Psoas muscle (tissue), 7 donors: ENCODE measurements at regions not wholly inside any gene's neighbourhood (a gene's known extent, or its start where the extent isn't known, plus 50 kb on each side); places are given as distances from the start of the nearest gene placed in this dataset.
"Not testable (repeated sequence)": the region's sequence is repeated elsewhere in the genome, so short reads cannot be mapped to it uniquely, and the experiment has no call there.

ENCODE experiments used
- ATAC-seq, 4 donors: fragments of 200-7000 bp; cut with Tn5 transposase; one replicate each; pipeline ENCODE4 v1.9.1; 2020; ENCODE audit warnings: moderate library complexity in 3 of 4, mild to moderate bottlenecking in 2 of 4
- DNase-seq, 2 donors: peaks; one replicate each; pipeline ENCODE4 v3.0.0-alpha.2; 2020
- H3K27ac ChIP-seq: fragments of 200-600 bp; one replicate; pipeline ENCODE4 v1.8.0; 2022
- H3K27me3 ChIP-seq, 3 donors: fragments of 200-600 bp in 1 of 3; one replicate each; pipeline versions ENCODE4 v1.6.1 to v1.8.0; 2013 to 2022; ENCODE audit warnings: low read length in 2 of 3, mild to moderate bottlenecking in 2 of 3, moderate library complexity in 1 of 3; ENCODE audit not compliant: insufficient read depth in 3 of 3
- H3K36me3 ChIP-seq, 2 donors: fragments of 200-600 bp in 1 of 2; one replicate each; pipeline versions ENCODE4 v1.6.1 to v1.8.0; 2013 to 2022; ENCODE audit warnings: low read depth in 1 of 2, mild to moderate bottlenecking in 1 of 2, moderate library complexity in 1 of 2; ENCODE audit not compliant: insufficient read depth in 1 of 2
- H3K4me1 ChIP-seq: fragments of 200-600 bp; one replicate; pipeline ENCODE4 v1.8.0; 2022
- H3K4me3 ChIP-seq: fragments of 200-600 bp; one replicate; pipeline ENCODE4 v1.8.0; 2022; ENCODE audit warnings: mild to moderate bottlenecking
- H3K9me3 ChIP-seq: fragments of 200-600 bp; one replicate; pipeline ENCODE4 v1.8.0; 2022
- WGBS, 3 donors: extraction: QIAGEN DNeasy Blood & Tissue Kit; methylation state at CpG; one replicate each; pipeline versions ENCODE4 v1.1.6 to v1.1.7; 2013; 5-methylcytosine and 5-hydroxymethylcytosine counted together
- intact Hi-C, 2 donors: fragments of 100-400 bp; cut with DNase I; formaldehyde crosslinking; loops; one replicate each; pipeline versions ENCODE4 v1.11.0 to v1.14.2; 2022
- TF ChIP-seq, protein P1 (sequence below): fragments of 200-600 bp; IDR thresholded peaks from one replicate; pipeline ENCODE4 v1.8.0; 2022; ENCODE audit warnings: antibody characterized with exemption
- donor health status: healthy with polysubstance abuse.
- donor health status: DM: no; HTN: no; CAD: no; lungs with moderate emphysema.
- donor health status: Bipolar disorder and iron deficiency.
- donor health status: healthy.
- donor health status: DM: yes; HTN: yes; CAD: no.
- donor health status: DM: no; HTN: no; CAD: no.
- donor health status: DM: yes; HTN: yes; CAD: no.

DNA sequence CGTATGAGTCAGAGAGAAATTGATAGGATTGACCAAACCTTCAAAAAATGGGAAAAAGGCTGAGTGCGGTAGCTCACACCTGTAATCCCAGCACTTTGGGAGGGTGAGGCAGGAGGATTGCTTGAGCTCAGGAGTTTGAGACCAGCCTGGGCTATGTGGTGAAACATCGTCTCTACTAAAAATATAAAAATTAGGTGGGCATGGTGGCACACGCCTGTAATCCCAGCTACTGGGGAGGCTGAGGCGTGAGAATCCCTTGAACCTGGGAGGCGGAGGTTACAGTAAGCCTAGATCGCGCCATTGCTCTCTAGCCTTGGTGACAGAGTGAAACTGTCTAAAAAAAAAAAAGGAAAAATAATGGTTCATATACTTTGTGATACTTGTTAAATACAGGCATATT lies 59.9 kb upstream of the TPTE start:
- H3K27ac ChIP-seq, H3K4me1 ChIP-seq, H3K36me3 ChIP-seq, H3K4me3 ChIP-seq, intact Hi-C loops, ATAC-seq, H3K27me3 ChIP-seq, H3K9me3 ChIP-seq: not testable (repeated sequence)
- DNase-seq = peak in 1 of 2 donors; percentile 36
- WGBS, 3 donors = 63 to 70% (median 66%) methylated on average over 8 of the region's 8 CpGs

DNA sequence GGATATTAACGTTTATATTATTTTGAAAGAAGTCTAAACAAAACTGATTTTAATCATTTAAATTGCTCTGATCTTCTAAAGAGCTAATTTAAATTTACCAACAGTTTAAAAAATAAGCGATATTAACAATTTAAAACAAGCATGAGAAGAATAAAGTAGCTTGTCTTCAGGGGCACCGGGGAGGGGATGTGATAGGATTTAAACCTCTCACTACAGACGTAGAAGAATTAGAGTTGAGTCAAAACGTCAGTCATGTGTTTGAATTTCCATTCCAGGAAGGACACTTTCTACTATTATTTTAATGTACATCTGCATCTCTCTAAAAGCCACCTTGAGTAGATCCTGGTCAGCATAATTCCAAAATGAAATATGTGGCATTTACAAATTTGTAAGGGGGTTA lies 58.2 kb upstream of the TPTE start:
- H3K36me3 ChIP-seq = no peaks in the 10 kb centered on the region
- no peak overlapping the region for H3K4me3 ChIP-seq
- intact Hi-C loops = no loop called here
- 37 to 42% (median 41%) methylated on average over 5 of the region's 5 CpGs for WGBS, 3 donors
- ATAC-seq (no peak), DNase-seq (no peak)
- peaks cover 6% of the 10 kb centered on the region for H3K9me3 ChIP-seq
- no peak overlapping the region for H3K27ac ChIP-seq
- H3K4me1 ChIP-seq = no peaks in the 10 kb centered on the region
- TF ChIP-seq, protein P1, sequence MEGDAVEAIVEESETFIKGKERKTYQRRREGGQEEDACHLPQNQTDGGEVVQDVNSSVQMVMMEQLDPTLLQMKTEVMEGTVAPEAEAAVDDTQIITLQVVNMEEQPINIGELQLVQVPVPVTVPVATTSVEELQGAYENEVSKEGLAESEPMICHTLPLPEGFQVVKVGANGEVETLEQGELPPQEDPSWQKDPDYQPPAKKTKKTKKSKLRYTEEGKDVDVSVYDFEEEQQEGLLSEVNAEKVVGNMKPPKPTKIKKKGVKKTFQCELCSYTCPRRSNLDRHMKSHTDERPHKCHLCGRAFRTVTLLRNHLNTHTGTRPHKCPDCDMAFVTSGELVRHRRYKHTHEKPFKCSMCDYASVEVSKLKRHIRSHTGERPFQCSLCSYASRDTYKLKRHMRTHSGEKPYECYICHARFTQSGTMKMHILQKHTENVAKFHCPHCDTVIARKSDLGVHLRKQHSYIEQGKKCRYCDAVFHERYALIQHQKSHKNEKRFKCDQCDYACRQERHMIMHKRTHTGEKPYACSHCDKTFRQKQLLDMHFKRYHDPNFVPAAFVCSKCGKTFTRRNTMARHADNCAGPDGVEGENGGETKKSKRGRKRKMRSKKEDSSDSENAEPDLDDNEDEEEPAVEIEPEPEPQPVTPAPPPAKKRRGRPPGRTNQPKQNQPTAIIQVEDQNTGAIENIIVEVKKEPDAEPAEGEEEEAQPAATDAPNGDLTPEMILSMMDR = no peak
- no peaks in the 10 kb centered on the region for H3K27me3 ChIP-seq

DNA sequence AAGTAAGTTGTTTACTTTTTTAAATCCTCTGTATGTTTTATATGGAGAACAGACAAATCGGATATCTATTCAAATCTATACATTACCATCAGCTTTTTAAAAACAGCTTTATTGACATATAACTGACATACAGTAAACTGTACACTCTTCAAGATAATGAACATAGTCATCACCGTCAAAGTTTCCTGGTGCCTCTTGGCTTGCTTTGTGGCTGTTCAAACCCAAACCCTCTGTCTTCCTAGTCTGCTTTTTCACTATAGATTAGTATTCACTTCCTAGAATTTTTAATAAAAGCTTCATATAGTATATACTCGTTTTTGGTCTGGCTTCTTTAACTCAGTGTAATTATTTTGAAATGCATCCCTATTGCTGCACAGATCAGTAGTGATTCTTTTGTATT lies 56.4 kb upstream of the TPTE start:
- Histone ChIP-seq H3K4me3 (no peak overlapping the region), H3K4me1 (no peaks in the 10 kb centered on the region), H3K27me3 (no peaks in the 10 kb centered on the region), H3K36me3 (no peaks in the 10 kb centered on the region), H3K9me3 (no peaks in the 10 kb centered on the region), H3K27ac (no peak overlapping the region)
- ATAC-seq (peak in 3 of 4 donors; percentile 4 to 13 (median 4)), DNase-seq (no peak)
- TF ChIP-seq, protein P1 = no peak
- WGBS, 3 donors = 33 to 43% (median 34%) methylated on average over 3 of the region's 3 CpGs
- intact Hi-C loops = no loop called here

DNA sequence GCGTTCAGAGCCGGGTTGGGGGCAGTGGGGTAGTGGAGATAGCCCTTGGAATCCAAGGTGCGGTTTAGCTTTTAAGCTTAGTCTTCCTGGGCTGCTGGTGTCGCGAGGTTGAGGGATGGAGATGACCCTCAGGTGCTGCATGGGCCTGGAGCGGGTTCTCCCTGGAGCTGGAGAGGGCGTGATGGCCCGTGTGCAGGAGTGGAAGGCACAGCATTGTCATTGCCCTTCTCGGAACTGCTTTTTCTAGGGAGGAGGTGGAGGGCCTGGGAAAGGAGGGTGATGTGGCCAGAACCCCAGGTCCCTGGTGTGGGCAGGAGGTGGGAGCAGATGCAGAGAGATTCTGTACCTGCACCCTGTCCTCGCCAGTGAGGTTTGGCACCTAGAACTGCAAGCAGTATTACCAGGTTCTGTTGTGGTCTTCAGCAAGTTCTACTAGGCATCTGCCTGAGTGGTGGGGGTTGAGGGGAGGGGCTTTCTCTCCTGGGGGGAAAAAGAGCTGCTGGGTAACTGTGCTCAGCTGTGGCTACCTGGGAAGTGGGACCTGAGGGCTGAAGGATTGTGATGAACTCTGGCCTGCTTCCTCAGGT lies 55.8 kb upstream of the TPTE start:
- 59 to 61% (median 59%) methylated on average over 10 of the region's 10 CpGs for whole genome bisulfite sequencing, 3 donors
- peak; percentile 9 to 39 (median 24) for ATAC-seq

DNA sequence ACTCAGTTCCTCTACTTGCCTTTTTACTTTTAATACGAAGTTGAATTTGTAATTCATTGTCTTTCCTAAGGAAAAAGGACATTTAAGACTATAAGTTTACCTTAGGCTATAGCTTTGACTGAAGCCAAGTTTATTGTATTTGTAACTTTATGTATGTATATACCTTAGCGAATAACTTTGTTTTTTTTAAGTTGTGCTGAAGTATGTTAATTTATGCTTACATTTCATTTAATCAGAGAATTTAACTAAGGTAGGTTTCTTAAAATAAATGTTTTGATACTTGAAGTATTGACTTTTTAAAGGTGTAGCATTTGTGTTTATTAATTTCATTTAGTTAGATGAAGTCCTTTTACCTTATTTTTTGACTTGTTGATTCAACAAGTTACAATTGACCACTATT lies 55.2 kb upstream of the TPTE start:
- H3K27ac ChIP-seq = no peak overlapping the region
- DNase-seq = no peak
- H3K9me3 ChIP-seq = no peaks in the 10 kb centered on the region
- TF ChIP-seq, protein P1 = no peak
- no peak for ATAC-seq
- no peaks in the 10 kb centered on the region for H3K27me3 ChIP-seq
- H3K4me1 ChIP-seq = no peaks in the 10 kb centered on the region
- WGBS, 3 donors = 19 to 22% (median 22%) methylated on average over 2 of the region's 2 CpGs
- H3K36me3 ChIP-seq = no peaks in the 10 kb centered on the region
- no peak overlapping the region for H3K4me3 ChIP-seq
- intact Hi-C loops = no loop called here

More for the DNA sequence above, 55.8 kb upstream of the TPTE start:
- H3K36me3 ChIP-seq, H3K4me3 ChIP-seq, H3K27me3 ChIP-seq, H3K4me1 ChIP-seq, intact Hi-C loops, H3K27ac ChIP-seq, H3K9me3 ChIP-seq: not testable (repeated sequence)
- peak in 1 of 2 donors; percentile 12 for DNase-seq
